Panc1 (cell line): ENCODE measurements at regions not wholly inside any gene's neighbourhood (a gene's known extent, or its start where the extent isn't known, plus 50 kb on each side); places are given as distances from the start of the nearest gene placed in this dataset.

ENCODE experiments used
- CTCF ChIP-seq: fragments of 450-650 bp; IDR thresholded peaks from 2 replicates; pipeline ENCODE4 v1.5.1; 2017; ENCODE audit warnings: mild to moderate bottlenecking
- REST ChIP-seq, 2 experiments: IDR thresholded peaks; 2 replicates each; pipeline ENCODE4 v1.6.1; 2011 to 2012; ENCODE audit warnings: low read depth in 2 of 2, control low read depth in 1 of 2, low read length in 1 of 2, mild to moderate bottlenecking in 1 of 2, moderate library complexity in 1 of 2; ENCODE audit not compliant: insufficient read depth in 1 of 2

- TF ChIP-seq CTCF, result no peak
- TF ChIP-seq REST (IDR thresholded peaks at IDR 0.05; ENCODE audit: insufficient read depth in 1 of 2, low read depth in 2 of 2, low read length in 1 of 2), result no peak
Observed at GRCh38 chr18:43819397-43819796, 542.1 kb upstream of the SYT4 start.
